ENCODE measurements at regions not wholly inside any gene's neighbourhood (a gene's known extent, or its start where the extent isn't known, plus 50 kb on each side); places are given as distances from the start of the nearest gene placed in this dataset.

- TF ChIP-seq CTCF (IDR thresholded peaks at IDR 0.05; ENCODE audit: low read length) (no peak), EZH2 (IDR thresholded peaks at IDR 0.05; ENCODE audit: borderline replicate concordance, low read length) (no peak)
These were observed 301.5 kb downstream of the PRL start for GRCh38 chr6:21995318-21995717.

Data from OCI-LY1 (cell line).